SJCRH30 (cell line): ENCODE measurements at regions not wholly inside any gene's neighbourhood (a gene's known extent, or its start where the extent isn't known, plus 50 kb on each side); places are given as distances from the start of the nearest gene placed in this dataset.

Experiments used
- DNase-seq, 2 experiments: peaks; one replicate each; pipeline ENCODE4 v3.0.0-alpha.2; 2015 to 2020
- H3K27ac ChIP-seq: fragments of 250-450 bp; sonication (Bioruptor Pico); 2 replicates; pipeline ENCODE4 v1.5.1; 2020; ENCODE audit warnings: mild to moderate bottlenecking, moderate library complexity
- H3K27me3 ChIP-seq: fragments of 250-450 bp; sonication (Bioruptor Pico); 2 replicates; pipeline ENCODE4 v1.5.1; 2020; ENCODE audit warnings: mild to moderate bottlenecking, moderate library complexity
- H3K36me3 ChIP-seq: fragments of 250-450 bp; sonication (Bioruptor Pico); 2 replicates; pipeline ENCODE4 v1.5.1; 2020; ENCODE audit warnings: mild to moderate bottlenecking, moderate library complexity
- H3K4me1 ChIP-seq: fragments of 250-450 bp; sonication (Bioruptor Pico); 2 replicates; pipeline ENCODE4 v1.5.1; 2020; ENCODE audit warnings: mild to moderate bottlenecking, moderate library complexity
- H3K4me3 ChIP-seq: fragments of 250-450 bp; sonication (Bioruptor Pico); 2 replicates; pipeline ENCODE4 v1.5.1; 2020; ENCODE audit warnings: mild to moderate bottlenecking, moderate library complexity
- H3K9me3 ChIP-seq: fragments of 250-450 bp; sonication (Bioruptor Pico); replicated peaks from 2 replicates; pipeline ENCODE4 v1.5.1; 2020; ENCODE audit warnings: mild to moderate bottlenecking, moderate library complexity

DNA sequence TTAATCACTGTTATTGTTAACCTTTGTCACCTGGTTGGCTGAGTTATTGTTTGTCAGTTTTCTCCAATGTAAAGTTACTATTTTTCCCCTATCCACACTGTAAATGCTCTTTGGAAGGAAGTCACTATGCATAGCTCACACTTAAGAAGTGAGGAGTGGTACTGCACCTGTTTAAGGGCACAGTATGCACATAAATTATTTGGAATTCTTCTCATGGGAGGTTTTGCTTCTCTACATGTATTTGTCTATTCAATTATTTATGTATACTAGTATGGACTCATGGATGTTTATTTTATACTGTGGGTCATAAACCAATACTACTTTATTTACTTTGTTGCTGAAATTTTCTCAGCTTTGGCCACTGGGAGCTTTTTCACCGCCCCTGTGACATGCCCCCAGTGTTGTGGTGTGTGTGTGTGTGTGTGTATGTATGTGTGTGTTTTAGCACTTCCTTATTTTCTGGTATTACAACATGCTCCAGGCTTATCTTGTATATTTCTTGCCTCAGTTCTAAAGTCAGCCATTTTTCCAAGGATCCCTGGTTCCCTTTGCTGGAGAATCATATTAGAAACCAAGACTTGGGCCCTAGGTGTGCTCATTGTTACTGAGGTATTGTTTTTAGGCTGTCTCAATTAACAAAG is 290.5 kb downstream of the KBTBD8 start:
- H3K27ac ChIP-seq: no peak overlapping the region
- no peaks in the 10 kb centered on the region for H3K27me3 ChIP-seq
- DNase-seq: no peak
- H3K4me3 ChIP-seq: no peak overlapping the region
- H3K4me1 ChIP-seq: peaks cover 14% of the 10 kb centered on the region; the same call in 1 of the 2 replicates
- no peaks in the 10 kb centered on the region for H3K9me3 ChIP-seq
- H3K36me3 ChIP-seq: no peaks in the 10 kb centered on the region

DNA sequence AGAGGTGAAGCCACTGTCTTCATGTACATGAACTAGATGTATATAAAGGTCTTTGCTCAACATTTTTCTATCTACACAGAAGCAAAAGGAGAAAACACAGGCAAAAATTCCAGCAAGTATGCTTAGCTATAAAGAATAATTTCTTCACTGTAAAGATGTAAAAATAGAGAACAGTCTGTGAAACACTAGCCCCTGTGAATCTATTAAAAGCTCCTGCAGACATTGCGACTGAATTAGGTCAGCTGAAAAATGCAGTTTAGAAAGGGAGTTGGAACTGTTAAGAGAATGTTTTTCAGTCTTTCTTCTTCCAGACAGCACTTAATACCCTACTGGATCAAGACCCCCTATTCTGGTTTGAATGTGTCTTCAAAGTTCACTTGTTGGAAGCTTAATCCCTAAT is 291.5 kb downstream of the KBTBD8 start:
- Histone ChIP-seq H3K4me1 (peaks cover 14% of the 10 kb centered on the region; the same call in 1 of the 2 replicates), H3K27ac (no peak overlapping the region), H3K27me3 (no peaks in the 10 kb centered on the region), H3K36me3 (no peaks in the 10 kb centered on the region), H3K4me3 (no peak overlapping the region), H3K9me3 (no peaks in the 10 kb centered on the region)
- DNase-seq: no peak

GRCh38 chr3:67290438-67290837 is 292.3 kb downstream of the KBTBD8 start:
- Histone ChIP-seq H3K9me3 (no peaks in the 10 kb centered on the region), H3K27ac (no peak overlapping the region; the same call in 1 of the 2 replicates), H3K4me3 (no peak overlapping the region), H3K27me3 (no peaks in the 10 kb centered on the region), H3K4me1 (peaks cover 14% of the 10 kb centered on the region; the same call in 1 of the 2 replicates), H3K36me3 (no peaks in the 10 kb centered on the region)
- no peak for DNase-seq

DNA sequence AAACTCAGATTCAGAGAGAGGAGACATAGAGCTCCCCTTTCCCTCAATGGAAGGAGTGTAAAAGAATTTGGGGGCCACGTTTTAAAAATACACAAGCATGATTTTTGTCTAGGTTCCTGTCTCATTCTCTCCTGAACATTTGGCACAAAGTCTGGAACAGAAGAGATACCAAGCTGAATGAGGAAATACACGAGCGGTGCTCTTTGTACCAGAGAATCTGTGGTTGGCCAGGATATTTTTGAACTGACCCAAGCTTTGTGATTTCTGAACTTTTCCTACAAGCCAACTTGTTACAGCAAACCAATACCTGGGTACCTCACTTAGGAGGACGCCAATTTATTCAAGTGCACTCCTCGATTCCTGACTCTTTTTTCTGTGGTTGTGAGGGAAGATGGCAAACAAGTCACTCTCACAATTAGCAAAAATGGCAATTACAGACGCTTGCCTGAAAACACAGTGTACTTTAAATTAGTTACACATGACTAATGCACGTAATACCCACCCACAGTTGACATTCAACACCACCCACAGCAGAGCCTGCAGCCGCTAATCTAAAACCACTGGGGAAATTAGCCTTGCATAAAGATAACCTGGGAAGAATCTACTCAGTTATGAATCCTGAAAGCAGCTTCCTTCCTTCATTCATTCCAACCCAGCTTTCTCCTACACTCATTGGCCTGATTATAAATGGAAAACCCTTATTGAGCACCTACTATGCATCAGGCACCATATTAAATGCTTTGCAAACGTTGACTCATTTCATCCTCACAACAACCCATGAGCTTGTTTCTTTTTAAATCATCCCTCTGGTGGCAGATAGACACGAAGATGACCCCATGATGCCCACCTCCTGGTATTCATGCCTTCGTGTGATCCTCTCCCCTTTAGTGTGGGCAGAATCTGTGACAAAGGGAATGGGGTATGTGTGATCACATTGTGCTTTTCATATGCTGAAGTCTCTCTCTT is 293.5 kb downstream of the KBTBD8 start:
- peak overlapping the region; percentile 5; the same call in 1 of the 2 replicates for H3K4me3 ChIP-seq
- H3K4me1 ChIP-seq: peaks cover 14% of the 10 kb centered on the region; the same call in 1 of the 2 replicates
- peak overlapping the region; percentile 64 for H3K27ac ChIP-seq
- no peaks in the 10 kb centered on the region for H3K9me3 ChIP-seq
- no peaks in the 10 kb centered on the region for H3K27me3 ChIP-seq
- peak; percentile 28 to 51 for DNase-seq
- no peaks in the 10 kb centered on the region for H3K36me3 ChIP-seq

GRCh38 chr3:67292356-67293121 is 294.4 kb downstream of the KBTBD8 start:
- DNase-seq: no peak
- no peak overlapping the region for H3K4me3 ChIP-seq
- no peaks in the 10 kb centered on the region for H3K36me3 ChIP-seq
- H3K27me3 ChIP-seq: no peaks in the 10 kb centered on the region
- no peaks in the 10 kb centered on the region for H3K9me3 ChIP-seq
- peaks cover 14% of the 10 kb centered on the region; the same call in 1 of the 2 replicates for H3K4me1 ChIP-seq
- peak overlapping the region; percentile 64; the same call in 1 of the 2 replicates for H3K27ac ChIP-seq

GRCh38 chr3:67294341-67294740 is 296.2 kb downstream of the KBTBD8 start:
- no peaks in the 10 kb centered on the region for H3K9me3 ChIP-seq
- peaks cover 14% of the 10 kb centered on the region; the same call in 1 of the 2 replicates for H3K4me1 ChIP-seq
- no peak overlapping the region for H3K4me3 ChIP-seq
- H3K27me3 ChIP-seq: no peaks in the 10 kb centered on the region
- H3K36me3 ChIP-seq: no peaks in the 10 kb centered on the region
- no peak for DNase-seq
- H3K27ac ChIP-seq: no peak overlapping the region

GRCh38 chr3:67296039-67296892 is 298.2 kb downstream of the KBTBD8 start:
- Histone ChIP-seq H3K4me1 (peaks cover 10% of the 10 kb centered on the region; the same call in 1 of the 2 replicates), H3K27me3 (no peaks in the 10 kb centered on the region), H3K27ac (no peak overlapping the region), H3K4me3 (no peak overlapping the region), H3K36me3 (no peaks in the 10 kb centered on the region), H3K9me3 (no peaks in the 10 kb centered on the region)
- DNase-seq: no peak

DNA sequence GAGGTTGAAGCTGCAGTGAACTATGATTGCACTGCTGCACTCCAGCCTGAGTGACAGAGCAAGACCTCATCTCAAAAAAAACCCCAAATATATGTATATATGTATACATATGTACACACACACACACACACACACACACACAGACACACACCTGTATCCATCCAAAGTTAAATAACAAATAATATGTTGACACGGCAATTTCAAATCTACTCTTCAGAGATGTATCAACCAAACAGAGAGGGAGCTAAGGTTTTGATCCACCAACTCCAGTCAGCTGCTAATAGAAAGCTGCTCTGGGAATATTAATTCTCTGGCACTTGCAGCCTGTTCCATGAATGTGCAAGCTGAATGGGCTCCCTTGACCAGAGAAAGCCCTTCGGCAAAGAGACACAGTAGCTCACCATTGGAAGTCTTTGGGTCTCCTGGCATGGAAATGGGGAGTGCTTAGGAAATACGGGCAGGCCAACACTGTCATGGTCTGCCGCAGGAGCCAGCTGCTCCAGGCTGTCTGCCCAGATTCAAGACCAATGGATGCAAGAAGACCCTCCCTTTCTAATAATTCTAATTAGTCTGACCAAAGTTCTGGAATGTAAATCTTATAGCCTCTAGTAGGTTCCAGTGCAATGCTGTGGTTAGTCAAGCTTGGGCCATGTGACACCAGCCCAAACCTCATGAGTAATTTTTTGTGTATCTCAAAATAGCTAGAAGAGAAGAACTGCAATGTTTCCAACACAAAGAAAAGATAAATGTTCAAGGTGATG is 299.8 kb downstream of the KBTBD8 start:
- no peak overlapping the region for H3K4me3 ChIP-seq
- no peak overlapping the region for H3K27ac ChIP-seq
- no peaks in the 10 kb centered on the region for H3K27me3 ChIP-seq
- no peak for DNase-seq
- no peaks in the 10 kb centered on the region for H3K36me3 ChIP-seq
- H3K4me1 ChIP-seq: no peaks in the 10 kb centered on the region
- no peaks in the 10 kb centered on the region for H3K9me3 ChIP-seq

DNA sequence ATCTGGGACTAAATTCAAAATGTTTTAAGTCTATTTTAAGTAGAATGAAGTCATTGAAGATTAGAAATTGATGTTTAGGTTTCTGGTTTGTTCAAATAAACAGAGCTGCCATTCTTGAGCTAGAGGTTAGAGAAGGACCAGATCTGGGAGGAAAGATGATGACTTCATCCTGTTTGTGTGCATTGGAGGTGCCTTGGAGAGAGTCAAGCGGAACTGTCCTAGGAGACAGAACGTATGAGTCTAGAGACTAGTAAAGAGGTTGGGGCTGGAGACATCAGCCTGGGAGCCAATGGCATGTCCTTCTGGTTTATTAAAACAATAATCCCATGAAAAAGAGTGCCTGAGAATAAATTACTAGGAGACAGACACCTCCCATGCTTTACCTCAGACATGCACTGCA is 303.4 kb downstream of the KBTBD8 start:
- Histone ChIP-seq H3K27ac (no peak overlapping the region), H3K4me1 (no peaks in the 10 kb centered on the region), H3K4me3 (no peak overlapping the region), H3K36me3 (no peaks in the 10 kb centered on the region), H3K9me3 (no peaks in the 10 kb centered on the region), H3K27me3 (no peaks in the 10 kb centered on the region)
- no peak for DNase-seq

GRCh38 chr3:67302489-67302888 is 304.4 kb downstream of the KBTBD8 start:
- Histone ChIP-seq H3K4me3 (no peak overlapping the region), H3K27ac (no peak overlapping the region), H3K9me3 (no peaks in the 10 kb centered on the region), H3K27me3 (no peaks in the 10 kb centered on the region), H3K36me3 (no peaks in the 10 kb centered on the region), H3K4me1 (no peaks in the 10 kb centered on the region)
- no peak for DNase-seq

DNA sequence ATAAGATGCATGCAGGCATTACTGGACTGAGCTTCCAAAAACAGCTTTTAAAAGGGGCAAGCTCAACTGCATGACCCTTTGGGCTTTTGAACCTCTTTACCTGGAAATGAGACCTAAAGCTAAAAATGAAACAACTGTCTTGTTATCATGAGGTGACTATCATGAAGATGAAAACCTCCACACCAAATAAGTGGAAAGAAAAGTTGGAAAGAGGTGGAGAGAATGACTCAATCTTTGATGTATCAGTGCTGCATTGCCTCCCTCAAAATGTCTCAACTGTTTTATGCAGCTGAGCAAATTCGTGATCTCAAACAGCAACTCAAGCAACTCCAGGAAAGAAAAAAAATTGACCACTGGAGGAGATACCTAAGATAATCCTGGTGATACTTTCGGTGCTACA is 307.1 kb downstream of the KBTBD8 start:
- H3K4me3 ChIP-seq: no peak overlapping the region
- H3K27me3 ChIP-seq: no peaks in the 10 kb centered on the region
- DNase-seq: no peak
- H3K9me3 ChIP-seq: no peaks in the 10 kb centered on the region
- no peak overlapping the region for H3K27ac ChIP-seq
- no peaks in the 10 kb centered on the region for H3K4me1 ChIP-seq
- H3K36me3 ChIP-seq: no peaks in the 10 kb centered on the region

DNA sequence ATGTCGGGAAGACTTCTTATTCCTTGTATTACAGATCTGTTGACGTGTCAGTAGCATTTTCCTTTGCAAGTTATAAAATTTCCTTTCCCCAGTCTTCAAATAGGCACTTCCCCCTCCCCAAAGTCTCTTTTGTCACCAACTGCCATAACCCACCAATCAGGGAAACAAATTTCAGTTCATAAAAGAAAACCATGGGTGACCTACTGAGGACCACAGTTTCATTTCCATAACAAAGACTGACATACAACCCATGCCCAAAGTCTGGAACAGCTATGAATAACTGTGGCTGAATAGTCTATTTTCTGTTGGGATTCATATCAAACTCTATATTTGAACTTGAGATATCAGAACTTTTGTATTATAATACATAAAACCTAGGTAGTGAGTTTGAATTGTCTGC is 307.8 kb downstream of the KBTBD8 start:
- no peaks in the 10 kb centered on the region for H3K36me3 ChIP-seq
- H3K4me3 ChIP-seq: no peak overlapping the region
- H3K27me3 ChIP-seq: no peaks in the 10 kb centered on the region
- H3K4me1 ChIP-seq: no peaks in the 10 kb centered on the region
- H3K27ac ChIP-seq: no peak overlapping the region
- H3K9me3 ChIP-seq: no peaks in the 10 kb centered on the region
- DNase-seq: no peak

GRCh38 chr3:67311440-67311839 is 313.3 kb downstream of the KBTBD8 start:
- Histone ChIP-seq H3K36me3 (no peaks in the 10 kb centered on the region), H3K27ac (no peak overlapping the region), H3K9me3 (no peaks in the 10 kb centered on the region), H3K4me1 (no peaks in the 10 kb centered on the region), H3K27me3 (no peaks in the 10 kb centered on the region), H3K4me3 (no peak overlapping the region)
- DNase-seq: no peak
